ENCODE measurements at regions not wholly inside any gene's neighbourhood (a gene's known extent, or its start where the extent isn't known, plus 50 kb on each side); places are given as distances from the start of the nearest gene placed in this dataset.
"Not testable (repeated sequence)": the region's sequence is repeated elsewhere in the genome, so short reads cannot be mapped to it uniquely, and the experiment has no call there.

DNA sequence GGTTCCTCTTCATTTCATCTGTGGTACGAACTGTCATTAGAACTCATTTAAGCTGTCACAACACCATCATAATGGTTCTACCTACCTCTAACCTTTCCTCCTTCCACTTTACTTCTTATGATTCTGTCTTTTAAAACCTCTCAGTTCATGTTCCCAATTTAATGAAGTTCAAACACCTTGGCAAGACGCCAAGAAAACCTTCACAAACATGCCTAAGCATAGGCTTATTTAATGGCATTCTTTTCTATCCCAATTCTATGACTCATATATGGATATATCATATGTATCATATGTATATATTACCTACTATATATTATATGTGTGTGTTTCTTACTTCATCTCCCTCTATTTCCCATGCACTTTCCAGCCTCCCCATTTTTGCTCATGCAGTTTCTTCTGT is 283.4 kb upstream of the TBX18 start:
- no peaks in the 10 kb centered on the region for H3K36me3 Mint-ChIP-seq
- Histone ChIP-seq H3K27me3 (ENCODE audit: control insufficient read depth, insufficient read depth, low read length) (no peaks in the 10 kb centered on the region), H3K36me3 (ENCODE audit: control insufficient read depth, insufficient read depth, low read length) (no peaks in the 10 kb centered on the region)

DNA sequence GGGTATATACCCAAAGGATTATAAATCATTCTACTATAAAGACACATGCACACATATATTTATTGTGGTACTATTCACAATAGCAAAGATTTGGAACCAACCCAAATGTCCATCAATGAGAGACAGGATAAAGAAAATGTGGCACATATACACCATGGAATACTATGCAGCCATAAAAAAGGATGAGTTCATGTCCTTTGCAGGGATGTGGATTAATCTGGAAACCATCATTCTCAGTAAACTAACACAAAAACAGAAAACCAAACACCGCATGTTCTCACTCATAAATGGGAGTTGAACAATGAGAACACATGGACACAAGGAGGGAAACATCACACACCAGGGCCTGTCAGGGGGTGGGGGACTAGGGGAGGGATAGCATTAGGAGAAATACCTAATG is 281.4 kb upstream of the TBX18 start:
- H3K9me3 ChIP-seq (ENCODE audit: control insufficient read depth in 2 of 2, low read length in 2 of 2); DNase-seq; H3K9me3 Mint-ChIP-seq; H3K27me3 Mint-ChIP-seq; ATAC-seq (ENCODE audit: low read depth in 2 of 2); H3K4me1 ChIP-seq (ENCODE audit: control insufficient read depth, insufficient read depth, low read length, poor library complexity, severe bottlenecking); H3K4me3 Mint-ChIP-seq; H3K4me1 Mint-ChIP-seq; H3K36me3 Mint-ChIP-seq; H3K36me3 ChIP-seq (ENCODE audit: control insufficient read depth, insufficient read depth, low read length); H3K4me3 ChIP-seq (ENCODE audit: low read depth, low read length); H3K27ac Mint-ChIP-seq; H3K27ac ChIP-seq (ENCODE audit: insufficient read depth, low read length, poor library complexity, severe bottlenecking); H3K27me3 ChIP-seq (ENCODE audit: control insufficient read depth, insufficient read depth, low read length): not testable (repeated sequence)

More for the DNA sequence above, 283.4 kb upstream of the TBX18 start:
- no peak overlapping the region for H3K27ac Mint-ChIP-seq
- H3K4me3 Mint-ChIP-seq = no peak overlapping the region
- H3K4me1 Mint-ChIP-seq = no peaks in the 10 kb centered on the region
- Histone ChIP-seq H3K27ac (ENCODE audit: insufficient read depth, low read length, poor library complexity, severe bottlenecking) (no peak overlapping the region), H3K4me3 (ENCODE audit: low read depth, low read length) (no peak overlapping the region), H3K4me1 (ENCODE audit: control insufficient read depth, insufficient read depth, low read length, poor library complexity, severe bottlenecking) (no peaks in the 10 kb centered on the region), H3K9me3 (ENCODE audit: control insufficient read depth in 2 of 2, low read length in 2 of 2) (no peaks in the 10 kb centered on the region)
- H3K9me3 Mint-ChIP-seq = peaks cover 0 to 6% (median 4%) of the 10 kb centered on the region in 7 donors
- no peak for ATAC-seq (ENCODE audit: low read depth in 2 of 2)
- no peak for DNase-seq
- no peaks in the 10 kb centered on the region for H3K27me3 Mint-ChIP-seq

DNA sequence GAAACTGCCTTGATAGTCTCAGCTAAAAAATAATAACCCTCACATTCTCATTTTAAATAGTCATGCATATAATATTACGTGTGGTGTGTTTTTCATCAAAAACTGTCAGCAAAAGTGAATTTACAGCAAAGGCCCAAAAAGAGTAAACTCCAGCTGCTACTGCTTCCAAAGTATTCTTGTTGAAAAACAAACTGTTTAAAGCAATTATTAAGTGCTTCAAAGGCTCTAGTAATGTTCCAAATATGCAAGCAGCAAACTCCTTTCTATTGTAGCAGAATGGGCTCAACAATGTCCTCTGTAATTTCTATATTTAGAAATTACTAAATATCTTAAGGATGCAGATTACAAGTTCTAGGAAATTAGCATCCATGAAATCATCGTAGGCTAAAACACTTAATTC is 280.0 kb upstream of the TBX18 start:
- ATAC-seq (ENCODE audit: low read depth in 2 of 2) (no peak), DNase-seq (no peak)
- H3K36me3 Mint-ChIP-seq = no peaks in the 10 kb centered on the region
- H3K27me3 Mint-ChIP-seq = no peaks in the 10 kb centered on the region
- Histone ChIP-seq H3K9me3 (ENCODE audit: control insufficient read depth in 2 of 2, low read length in 2 of 2) (no peaks in the 10 kb centered on the region), H3K4me3 (ENCODE audit: low read depth, low read length) (no peak overlapping the region), H3K27me3 (ENCODE audit: control insufficient read depth, insufficient read depth, low read length) (no peaks in the 10 kb centered on the region), H3K36me3 (ENCODE audit: control insufficient read depth, insufficient read depth, low read length) (no peaks in the 10 kb centered on the region), H3K4me1 (ENCODE audit: control insufficient read depth, insufficient read depth, low read length, poor library complexity, severe bottlenecking) (no peaks in the 10 kb centered on the region), H3K27ac (ENCODE audit: insufficient read depth, low read length, poor library complexity, severe bottlenecking) (no peak overlapping the region)
- H3K4me3 Mint-ChIP-seq = no peak overlapping the region
- H3K27ac Mint-ChIP-seq = no peak overlapping the region
- peaks cover 0 to 9% (median 4%) of the 10 kb centered on the region in 7 donors for H3K9me3 Mint-ChIP-seq
- no peaks in the 10 kb centered on the region for H3K4me1 Mint-ChIP-seq

DNA sequence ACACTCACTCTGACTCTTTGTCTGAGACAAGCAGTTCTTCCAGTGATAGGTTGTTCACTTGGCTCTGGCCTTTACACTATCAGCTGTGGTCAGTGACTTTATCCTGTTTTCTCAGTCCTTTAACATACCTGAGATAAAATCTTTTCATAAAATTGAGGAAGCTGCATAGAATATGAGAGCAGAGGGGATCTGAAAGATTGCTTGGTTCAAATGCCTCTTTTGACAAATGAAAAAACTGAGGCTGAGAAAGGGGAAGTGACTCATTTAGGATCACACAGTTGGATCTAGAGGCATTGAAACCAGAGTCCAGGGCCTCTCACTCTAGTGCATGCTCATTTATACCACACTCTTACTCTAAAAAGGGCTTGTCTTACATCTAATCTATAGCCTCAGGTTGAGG is 277.0 kb upstream of the TBX18 start:
- no peak for ATAC-seq (ENCODE audit: low read depth in 2 of 2)
- Mint-ChIP-seq H3K27ac (no peak overlapping the region), H3K27me3 (no peaks in the 10 kb centered on the region), H3K4me1 (no peaks in the 10 kb centered on the region), H3K9me3 (peaks cover 0 to 12% (median 4%) of the 10 kb centered on the region in 7 donors), H3K36me3 (no peaks in the 10 kb centered on the region), H3K4me3 (no peak overlapping the region)
- DNase-seq = no peak
- no peaks in the 10 kb centered on the region for H3K9me3 ChIP-seq (ENCODE audit: control insufficient read depth in 2 of 2, low read length in 2 of 2)
- H3K27me3 ChIP-seq (ENCODE audit: control insufficient read depth, insufficient read depth, low read length) = no peaks in the 10 kb centered on the region
- no peaks in the 10 kb centered on the region for H3K36me3 ChIP-seq (ENCODE audit: control insufficient read depth, insufficient read depth, low read length)
- no peak overlapping the region for H3K4me3 ChIP-seq (ENCODE audit: low read depth, low read length)
- H3K27ac ChIP-seq (ENCODE audit: insufficient read depth, low read length, poor library complexity, severe bottlenecking) = no peak overlapping the region
- H3K4me1 ChIP-seq (ENCODE audit: control insufficient read depth, insufficient read depth, low read length, poor library complexity, severe bottlenecking) = no peaks in the 10 kb centered on the region

DNA sequence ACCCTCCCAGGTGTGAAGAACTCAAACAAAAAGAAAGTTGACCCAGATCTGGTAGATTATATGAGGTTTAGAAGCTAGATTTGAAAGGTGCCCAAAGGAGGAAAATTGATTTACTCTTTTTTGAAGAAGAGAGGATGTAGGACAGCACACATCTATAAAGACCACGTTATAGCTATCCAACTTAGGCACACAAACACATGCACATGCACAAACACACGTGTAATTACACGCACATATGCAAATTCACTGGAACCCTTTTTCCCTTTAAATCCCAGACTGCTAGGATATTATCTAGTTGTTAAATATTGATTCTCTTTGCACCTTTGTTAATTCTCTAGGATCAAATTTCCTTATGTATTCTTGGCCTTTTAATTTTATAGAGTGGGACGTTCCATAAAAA is 272.8 kb upstream of the TBX18 start:
- Histone ChIP-seq H3K27ac (ENCODE audit: insufficient read depth, low read length, poor library complexity, severe bottlenecking) (no peak overlapping the region), H3K36me3 (ENCODE audit: control insufficient read depth, insufficient read depth, low read length) (no peaks in the 10 kb centered on the region), H3K4me1 (ENCODE audit: control insufficient read depth, insufficient read depth, low read length, poor library complexity, severe bottlenecking) (no peaks in the 10 kb centered on the region), H3K9me3 (ENCODE audit: control insufficient read depth in 2 of 2, low read length in 2 of 2) (peaks cover under 1 to 16% of the 10 kb centered on the region in 2 experiments), H3K27me3 (ENCODE audit: control insufficient read depth, insufficient read depth, low read length) (no peaks in the 10 kb centered on the region), H3K4me3 (ENCODE audit: low read depth, low read length) (no peak overlapping the region)
- no peak for ATAC-seq (ENCODE audit: low read depth in 2 of 2)
- H3K36me3 Mint-ChIP-seq = no peaks in the 10 kb centered on the region
- H3K4me1 Mint-ChIP-seq = no peaks in the 10 kb centered on the region
- no peaks in the 10 kb centered on the region for H3K27me3 Mint-ChIP-seq
- H3K4me3 Mint-ChIP-seq = no peak overlapping the region
- no peak overlapping the region for H3K27ac Mint-ChIP-seq
- no peak for DNase-seq
- peaks cover 4 to 18% (median 11%) of the 10 kb centered on the region in 7 donors for H3K9me3 Mint-ChIP-seq

DNA sequence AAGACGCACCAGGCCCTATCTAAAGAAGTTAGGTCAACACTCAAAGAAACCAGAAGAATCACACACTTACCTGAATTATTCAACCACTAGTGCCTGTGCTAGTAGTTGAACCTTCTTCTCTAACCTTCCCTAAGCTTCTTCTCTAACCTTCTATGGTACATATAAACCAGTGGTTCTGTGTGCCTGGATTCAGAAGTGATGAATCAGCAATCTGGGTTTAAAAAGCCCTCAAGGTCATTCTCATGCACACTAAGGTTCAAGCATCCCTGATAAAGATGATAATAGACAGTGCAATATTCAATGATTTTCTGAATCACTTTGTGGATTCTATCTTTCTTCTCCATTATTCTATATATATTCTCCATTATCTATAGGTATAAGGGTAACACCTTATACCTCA is 271.4 kb upstream of the TBX18 start:
- Mint-ChIP-seq H3K27me3 (no peaks in the 10 kb centered on the region), H3K9me3 (peaks cover 4 to 15% (median 11%) of the 10 kb centered on the region in 7 donors), H3K4me3 (no peak overlapping the region), H3K36me3 (no peaks in the 10 kb centered on the region), H3K27ac (no peak overlapping the region), H3K4me1 (no peaks in the 10 kb centered on the region)
- Histone ChIP-seq H3K27ac (ENCODE audit: insufficient read depth, low read length, poor library complexity, severe bottlenecking) (no peak overlapping the region), H3K4me3 (ENCODE audit: low read depth, low read length) (no peak overlapping the region), H3K27me3 (ENCODE audit: control insufficient read depth, insufficient read depth, low read length) (no peaks in the 10 kb centered on the region), H3K9me3 (ENCODE audit: control insufficient read depth in 2 of 2, low read length in 2 of 2) (peaks cover 3 to 16% of the 10 kb centered on the region in 2 experiments), H3K4me1 (ENCODE audit: control insufficient read depth, insufficient read depth, low read length, poor library complexity, severe bottlenecking) (no peaks in the 10 kb centered on the region), H3K36me3 (ENCODE audit: control insufficient read depth, insufficient read depth, low read length) (no peaks in the 10 kb centered on the region)
- no peak for ATAC-seq (ENCODE audit: low read depth in 2 of 2)
- no peak for DNase-seq

DNA sequence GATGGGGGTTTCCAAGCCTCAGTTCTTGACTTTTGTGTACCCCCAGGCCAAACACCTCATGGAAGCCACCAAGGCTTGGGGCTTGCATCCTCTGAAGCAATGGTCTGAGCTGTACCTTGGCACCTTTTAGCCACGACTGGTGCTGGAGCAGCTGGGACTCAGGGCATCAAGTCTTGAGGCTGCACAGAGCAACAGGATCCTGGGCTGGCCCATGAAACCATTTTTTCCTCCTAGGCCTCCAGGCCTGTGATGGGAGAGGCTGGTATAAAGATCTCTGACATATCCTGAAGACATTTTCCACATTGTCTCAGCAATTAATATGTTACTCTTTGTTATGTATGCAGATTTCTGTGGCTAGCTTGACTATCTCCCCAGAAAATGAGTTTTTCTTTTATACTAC is 269.1 kb upstream of the TBX18 start:
- peaks cover 3 to 16% of the 10 kb centered on the region in 2 experiments for H3K9me3 ChIP-seq (ENCODE audit: control insufficient read depth in 2 of 2, low read length in 2 of 2)
- no peaks in the 10 kb centered on the region for H3K27me3 ChIP-seq (ENCODE audit: control insufficient read depth, insufficient read depth, low read length)
- Mint-ChIP-seq H3K4me1 (no peaks in the 10 kb centered on the region), H3K9me3 (peaks cover 4 to 15% (median 11%) of the 10 kb centered on the region in 7 donors), H3K27me3 (no peaks in the 10 kb centered on the region), H3K27ac (no peak overlapping the region), H3K4me3 (no peak overlapping the region), H3K36me3 (no peaks in the 10 kb centered on the region)
- H3K4me1 ChIP-seq (ENCODE audit: control insufficient read depth, insufficient read depth, low read length, poor library complexity, severe bottlenecking) = no peaks in the 10 kb centered on the region
- no peak overlapping the region for H3K27ac ChIP-seq (ENCODE audit: insufficient read depth, low read length, poor library complexity, severe bottlenecking)
- H3K36me3 ChIP-seq (ENCODE audit: control insufficient read depth, insufficient read depth, low read length) = no peaks in the 10 kb centered on the region
- no peak overlapping the region for H3K4me3 ChIP-seq (ENCODE audit: low read depth, low read length)
- no peak for ATAC-seq (ENCODE audit: low read depth in 2 of 2)
- no peak for DNase-seq

DNA sequence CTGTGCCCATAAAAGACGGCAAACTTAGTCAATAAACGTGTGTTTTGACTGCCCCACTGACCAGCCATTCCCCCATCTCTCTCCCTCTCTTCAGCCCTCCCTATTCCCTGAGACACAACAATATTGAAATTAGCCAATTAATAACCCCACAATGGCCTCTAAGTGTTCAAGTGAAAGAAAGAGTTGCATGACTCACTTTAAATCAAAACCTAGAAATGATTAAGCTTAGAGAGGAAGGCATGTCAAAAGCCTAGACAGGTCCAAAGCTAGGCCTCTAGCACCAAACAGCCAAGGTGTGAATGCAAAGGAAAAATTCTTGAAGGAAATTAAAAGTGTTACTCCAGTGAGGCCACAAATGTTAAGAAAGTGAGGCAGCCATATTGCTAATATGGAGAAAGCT is 261.6 kb upstream of the TBX18 start:
- Mint-ChIP-seq H3K4me3 (no peak overlapping the region), H3K36me3 (no peaks in the 10 kb centered on the region), H3K27ac (no peak overlapping the region), H3K4me1 (no peaks in the 10 kb centered on the region), H3K27me3 (no peaks in the 10 kb centered on the region), H3K9me3 (peaks cover 0 to 7% (median 0%) of the 10 kb centered on the region in 7 donors)
- H3K36me3 ChIP-seq (ENCODE audit: control insufficient read depth, insufficient read depth, low read length) = no peaks in the 10 kb centered on the region
- DNase-seq (no peak), ATAC-seq (ENCODE audit: low read depth in 2 of 2) (no peak)
- H3K4me1 ChIP-seq (ENCODE audit: control insufficient read depth, insufficient read depth, low read length, poor library complexity, severe bottlenecking) = no peaks in the 10 kb centered on the region
- H3K4me3 ChIP-seq (ENCODE audit: low read depth, low read length) = no peak overlapping the region
- H3K9me3 ChIP-seq (ENCODE audit: control insufficient read depth in 2 of 2, low read length in 2 of 2) = no peaks in the 10 kb centered on the region
- no peak overlapping the region for H3K27ac ChIP-seq (ENCODE audit: insufficient read depth, low read length, poor library complexity, severe bottlenecking)
- H3K27me3 ChIP-seq (ENCODE audit: control insufficient read depth, insufficient read depth, low read length) = no peaks in the 10 kb centered on the region

All from CD4-positive, CD25-positive, alpha-beta regulatory T cell (primary cell).